ENCODE measurements at regions not wholly inside any gene's neighbourhood (a gene's known extent, or its start where the extent isn't known, plus 50 kb on each side); places are given as distances from the start of the nearest gene placed in this dataset.

- intact Hi-C loops (cut with micrococcal nuclease): no loop called here
- Mint-ChIP-seq H3K36me3 (ENCODE audit: low read depth) (no peaks in the 10 kb centered on the region), H3K27me3 (ENCODE audit: insufficient read depth) (no peaks in the 10 kb centered on the region), H3K4me3 (no peak overlapping the region), H3K4me1 (ENCODE audit: low read depth) (no peaks in the 10 kb centered on the region), H3K9me3 (peaks cover 35% of the 10 kb centered on the region), H3K27ac (no peak overlapping the region)
- no peak for DNase-seq (ENCODE audit: low spot score)
Observed at GRCh38 chr7:136228171-136228570, 251.0 kb upstream of the MTPN start.

GRCh38 chr7:136214356-136214755 lies 237.2 kb upstream of the MTPN start:
- intact Hi-C loops (cut with micrococcal nuclease): no loop called here
- Mint-ChIP-seq H3K27me3 (ENCODE audit: insufficient read depth) (no peaks in the 10 kb centered on the region), H3K4me3 (no peak overlapping the region), H3K4me1 (ENCODE audit: low read depth) (no peaks in the 10 kb centered on the region), H3K36me3 (ENCODE audit: low read depth) (no peaks in the 10 kb centered on the region), H3K9me3 (no peaks in the 10 kb centered on the region), H3K27ac (no peak overlapping the region)
- no peak for DNase-seq (ENCODE audit: low spot score)

GRCh38 chr7:136213012-136213411 lies 235.9 kb upstream of the MTPN start:
- H3K4me3 Mint-ChIP-seq: no peak overlapping the region
- no peaks in the 10 kb centered on the region for H3K4me1 Mint-ChIP-seq (ENCODE audit: low read depth)
- intact Hi-C loops (cut with micrococcal nuclease): no loop called here
- no peaks in the 10 kb centered on the region for H3K9me3 Mint-ChIP-seq
- no peaks in the 10 kb centered on the region for H3K36me3 Mint-ChIP-seq (ENCODE audit: low read depth)
- DNase-seq (ENCODE audit: low spot score): no peak
- H3K27me3 Mint-ChIP-seq (ENCODE audit: insufficient read depth): no peaks in the 10 kb centered on the region
- no peak overlapping the region for H3K27ac Mint-ChIP-seq

- no peak overlapping the region for H3K27ac Mint-ChIP-seq
- H3K27me3 Mint-ChIP-seq (ENCODE audit: insufficient read depth): no peaks in the 10 kb centered on the region
- H3K9me3 Mint-ChIP-seq: no peaks in the 10 kb centered on the region
- intact Hi-C loops (cut with micrococcal nuclease): no loop called here
- H3K4me3 Mint-ChIP-seq: no peak overlapping the region
- no peak for DNase-seq (ENCODE audit: low spot score)
- no peaks in the 10 kb centered on the region for H3K36me3 Mint-ChIP-seq (ENCODE audit: low read depth)
- no peaks in the 10 kb centered on the region for H3K4me1 Mint-ChIP-seq (ENCODE audit: low read depth)
Observed at GRCh38 chr7:136210664-136211063, 233.5 kb upstream of the MTPN start.

- no peaks in the 10 kb centered on the region for H3K9me3 Mint-ChIP-seq
- H3K4me1 Mint-ChIP-seq (ENCODE audit: low read depth): no peaks in the 10 kb centered on the region
- DNase-seq (ENCODE audit: low spot score): no peak
- no peaks in the 10 kb centered on the region for H3K36me3 Mint-ChIP-seq (ENCODE audit: low read depth)
- intact Hi-C loops (cut with micrococcal nuclease): no loop called here
- no peaks in the 10 kb centered on the region for H3K27me3 Mint-ChIP-seq (ENCODE audit: insufficient read depth)
- no peak overlapping the region for H3K27ac Mint-ChIP-seq
- no peak overlapping the region for H3K4me3 Mint-ChIP-seq
Observed at GRCh38 chr7:136210079-136210478, 232.9 kb upstream of the MTPN start.

GRCh38 chr7:136205956-136206355 lies 228.8 kb upstream of the MTPN start:
- no peak for DNase-seq (ENCODE audit: low spot score)
- H3K4me3 Mint-ChIP-seq: no peak overlapping the region
- no peaks in the 10 kb centered on the region for H3K9me3 Mint-ChIP-seq
- H3K4me1 Mint-ChIP-seq (ENCODE audit: low read depth): no peaks in the 10 kb centered on the region
- intact Hi-C loops (cut with micrococcal nuclease): no loop called here
- H3K36me3 Mint-ChIP-seq (ENCODE audit: low read depth): no peaks in the 10 kb centered on the region
- no peaks in the 10 kb centered on the region for H3K27me3 Mint-ChIP-seq (ENCODE audit: insufficient read depth)
- no peak overlapping the region for H3K27ac Mint-ChIP-seq

GRCh38 chr7:136198168-136198567 lies 221.0 kb upstream of the MTPN start:
- H3K4me1 Mint-ChIP-seq (ENCODE audit: low read depth): no peaks in the 10 kb centered on the region
- H3K36me3 Mint-ChIP-seq (ENCODE audit: low read depth): peaks cover 2% of the 10 kb centered on the region
- no peak overlapping the region for H3K27ac Mint-ChIP-seq
- peaks cover 28% of the 10 kb centered on the region for H3K9me3 Mint-ChIP-seq
- H3K27me3 Mint-ChIP-seq (ENCODE audit: insufficient read depth): no peaks in the 10 kb centered on the region
- intact Hi-C loops (cut with micrococcal nuclease): no loop called here
- no peak for DNase-seq (ENCODE audit: low spot score)
- no peak overlapping the region for H3K4me3 Mint-ChIP-seq

- Mint-ChIP-seq H3K4me1 (ENCODE audit: low read depth) (no peaks in the 10 kb centered on the region), H3K9me3 (peaks cover 30% of the 10 kb centered on the region), H3K36me3 (ENCODE audit: low read depth) (peaks cover 2% of the 10 kb centered on the region), H3K4me3 (no peak overlapping the region), H3K27me3 (ENCODE audit: insufficient read depth) (no peaks in the 10 kb centered on the region), H3K27ac (no peak overlapping the region)
- intact Hi-C loops (cut with micrococcal nuclease): no loop called here
- DNase-seq (ENCODE audit: low spot score): no peak
Observed at GRCh38 chr7:136194878-136195277, 217.7 kb upstream of the MTPN start.

- intact Hi-C loops (cut with micrococcal nuclease): no loop called here
- H3K9me3 Mint-ChIP-seq: peaks cover 30% of the 10 kb centered on the region
- H3K27me3 Mint-ChIP-seq (ENCODE audit: insufficient read depth): no peaks in the 10 kb centered on the region
- no peak overlapping the region for H3K4me3 Mint-ChIP-seq
- no peaks in the 10 kb centered on the region for H3K4me1 Mint-ChIP-seq (ENCODE audit: low read depth)
- H3K36me3 Mint-ChIP-seq (ENCODE audit: low read depth): peaks cover 2% of the 10 kb centered on the region
- H3K27ac Mint-ChIP-seq: no peak overlapping the region
- no peak for DNase-seq (ENCODE audit: low spot score)
Observed at GRCh38 chr7:136193940-136194339, 216.8 kb upstream of the MTPN start.

GRCh38 chr7:136189506-136189998 lies 212.4 kb upstream of the MTPN start:
- Mint-ChIP-seq H3K27ac (no peak overlapping the region), H3K4me1 (ENCODE audit: low read depth) (no peaks in the 10 kb centered on the region), H3K27me3 (ENCODE audit: insufficient read depth) (no peaks in the 10 kb centered on the region), H3K4me3 (no peak overlapping the region), H3K9me3 (peaks cover 8% of the 10 kb centered on the region), H3K36me3 (ENCODE audit: low read depth) (no peaks in the 10 kb centered on the region)
- DNase-seq (ENCODE audit: low spot score): no peak
- intact Hi-C loops (cut with micrococcal nuclease): no loop called here

GRCh38 chr7:136186281-136186680 lies 209.1 kb upstream of the MTPN start:
- Mint-ChIP-seq H3K36me3 (ENCODE audit: low read depth) (no peaks in the 10 kb centered on the region), H3K9me3 (no peaks in the 10 kb centered on the region), H3K27ac (no peak overlapping the region), H3K4me1 (ENCODE audit: low read depth) (no peaks in the 10 kb centered on the region), H3K4me3 (no peak overlapping the region), H3K27me3 (ENCODE audit: insufficient read depth) (no peaks in the 10 kb centered on the region)
- no peak for DNase-seq (ENCODE audit: low spot score)
- intact Hi-C loops (cut with micrococcal nuclease): no loop called here

GRCh38 chr7:136184719-136185118 lies 207.6 kb upstream of the MTPN start:
- Mint-ChIP-seq H3K4me1 (ENCODE audit: low read depth) (no peaks in the 10 kb centered on the region), H3K36me3 (ENCODE audit: low read depth) (no peaks in the 10 kb centered on the region), H3K9me3 (no peaks in the 10 kb centered on the region), H3K4me3 (no peak overlapping the region), H3K27me3 (ENCODE audit: insufficient read depth) (no peaks in the 10 kb centered on the region), H3K27ac (no peak overlapping the region)
- intact Hi-C loops (cut with micrococcal nuclease): no loop called here
- no peak for DNase-seq (ENCODE audit: low spot score)

- H3K4me3 Mint-ChIP-seq: no peak overlapping the region
- no peak overlapping the region for H3K27ac Mint-ChIP-seq
- no peak for DNase-seq (ENCODE audit: low spot score)
- H3K36me3 Mint-ChIP-seq (ENCODE audit: low read depth): no peaks in the 10 kb centered on the region
- no peaks in the 10 kb centered on the region for H3K9me3 Mint-ChIP-seq
- H3K27me3 Mint-ChIP-seq (ENCODE audit: insufficient read depth): no peaks in the 10 kb centered on the region
- intact Hi-C loops (cut with micrococcal nuclease): no loop called here
- H3K4me1 Mint-ChIP-seq (ENCODE audit: low read depth): no peaks in the 10 kb centered on the region
Observed at GRCh38 chr7:136183981-136184380, 206.8 kb upstream of the MTPN start.

- no peak for DNase-seq (ENCODE audit: low spot score)
- Mint-ChIP-seq H3K27ac (no peak overlapping the region), H3K36me3 (ENCODE audit: low read depth) (no peaks in the 10 kb centered on the region), H3K27me3 (ENCODE audit: insufficient read depth) (no peaks in the 10 kb centered on the region), H3K4me1 (ENCODE audit: low read depth) (no peaks in the 10 kb centered on the region), H3K4me3 (no peak overlapping the region), H3K9me3 (no peaks in the 10 kb centered on the region)
- intact Hi-C loops (cut with micrococcal nuclease): no loop called here
Observed at GRCh38 chr7:136180984-136181383, 203.8 kb upstream of the MTPN start.

All from activated T-helper 1 cell treated with anti-CD3 and anti-CD28 coated beads, Interleukin-12 subunit alpha, Interleukin-12 subunit beta, Interleukin-2, Interleukin-4 antibody, amounts not matched to agents 30 ng/mL and 10 ng/mL and 1 ng/mL, durations not matched to agents 14 hours and 24 hours and 36 hours (primary cell).